T1000 (cell line): ENCODE measurements at regions not wholly inside any gene's neighbourhood (a gene's known extent, or its start where the extent isn't known, plus 50 kb on each side); places are given as distances from the start of the nearest gene placed in this dataset.

Source experiments
- DNase-seq: peaks from one replicate; lab custom pipeline; 2025; ENCODE audit warnings: mixed read lengths; lab: John Stamatoyannopoulos, UW

DNA sequence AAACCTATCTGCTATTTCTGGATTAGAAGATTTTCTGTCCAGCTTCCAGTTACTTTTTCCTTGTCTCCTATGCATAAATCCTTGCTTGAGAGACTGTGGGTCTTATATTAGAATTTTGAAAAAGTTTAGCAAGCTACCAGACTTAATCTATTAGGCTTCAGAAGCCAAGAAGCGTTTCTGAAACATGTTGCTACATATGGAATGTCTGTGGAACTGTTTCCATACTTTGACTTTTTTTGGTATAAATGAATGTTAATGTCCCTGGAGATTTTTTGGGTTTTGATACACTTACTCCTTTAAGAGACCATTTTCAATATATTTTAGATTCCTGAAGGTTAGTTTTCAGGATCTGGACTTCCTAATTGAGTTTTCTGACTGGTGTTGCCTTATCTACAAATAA, 191.4 kb upstream of the SGCD start:
- no peak for DNase-seq

DNA sequence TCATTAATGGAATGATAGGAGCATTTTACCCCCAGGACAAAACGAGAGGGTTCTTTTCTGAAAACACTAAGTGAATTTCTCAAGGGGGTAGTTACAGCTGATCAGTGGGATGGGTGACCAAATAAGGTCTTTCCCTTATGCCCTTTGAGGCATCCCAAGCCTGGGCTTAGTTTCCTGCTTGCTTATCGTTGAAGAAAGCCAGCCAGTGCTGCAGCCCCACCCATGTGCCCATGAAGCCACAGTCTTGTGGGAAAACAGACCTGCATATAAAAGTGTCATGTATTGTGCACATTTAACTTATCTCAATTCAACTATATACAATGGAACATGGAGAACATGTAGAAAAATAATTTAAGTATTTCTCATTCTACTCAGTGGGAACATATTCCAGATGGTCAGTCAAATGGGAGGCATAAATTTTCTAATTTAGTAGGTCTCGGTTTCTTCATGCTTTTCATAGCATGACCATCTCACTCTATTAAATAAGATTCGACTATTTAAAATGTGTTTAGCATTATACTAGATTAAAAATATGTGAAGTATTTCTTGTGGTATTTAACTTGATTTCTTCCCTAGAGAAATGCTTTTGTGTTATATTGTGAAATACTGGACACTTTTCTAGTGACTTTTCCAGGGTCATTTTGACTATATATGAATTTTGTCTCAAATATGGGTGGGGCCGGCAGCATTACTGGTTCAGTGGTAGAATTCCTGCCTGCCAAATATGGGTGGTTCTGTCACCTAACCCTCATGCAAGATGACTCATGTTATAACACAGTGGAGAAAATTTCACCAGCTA, 189.7 kb upstream of the SGCD start:
- no peak for DNase-seq

DNA sequence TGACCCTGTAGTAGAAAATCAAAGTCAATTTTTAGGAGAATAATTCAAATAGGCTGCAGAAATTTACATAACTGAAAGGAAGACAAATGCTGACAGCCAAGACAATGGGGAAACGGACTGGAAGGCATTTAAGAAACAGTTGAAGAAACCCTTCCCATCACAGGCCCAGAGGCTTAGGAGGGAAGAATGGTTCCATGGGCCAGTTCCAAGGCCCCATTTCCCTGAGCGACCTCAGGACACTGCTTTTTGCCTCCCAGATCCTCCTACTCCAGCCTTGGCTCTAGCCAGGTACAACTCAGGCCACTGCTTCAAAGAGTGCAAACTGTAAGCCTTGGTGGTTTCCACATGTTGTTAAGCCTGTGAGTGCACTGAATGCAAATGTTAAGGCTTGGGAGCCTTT, 184.1 kb upstream of the SGCD start:
- DNase-seq, result no peak

DNA sequence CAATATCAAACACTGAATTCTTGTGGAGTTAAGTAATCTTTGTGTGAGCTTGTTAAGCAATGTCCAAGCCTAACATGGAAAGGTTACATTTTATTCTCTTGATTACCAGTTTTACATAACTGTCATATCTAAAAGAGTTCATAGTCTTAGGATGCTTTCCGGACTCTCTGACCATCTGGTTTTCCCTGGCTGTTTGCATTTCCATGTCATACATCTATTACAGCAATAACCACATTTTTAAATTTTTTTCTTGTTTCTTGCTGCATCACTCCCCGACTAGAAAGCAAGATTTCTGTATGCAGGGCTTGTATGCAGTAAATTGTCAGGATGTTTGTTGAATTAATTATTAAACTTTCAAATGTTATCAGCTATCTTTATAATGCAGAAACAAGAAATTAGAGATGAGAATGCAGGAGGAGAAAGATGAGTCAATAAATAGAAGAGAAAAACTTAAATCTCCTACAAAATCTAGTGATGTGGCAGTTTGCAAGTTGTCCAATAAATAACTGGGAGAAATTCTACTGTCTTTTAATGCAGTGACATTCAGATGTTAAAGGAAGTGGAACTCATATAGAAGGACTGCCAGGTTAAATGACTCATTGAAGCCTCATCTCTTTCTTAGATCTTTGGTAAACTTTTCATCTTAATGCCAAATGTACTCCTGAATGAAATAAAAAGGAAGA, 179.6 kb upstream of the SGCD start:
- no peak for DNase-seq

DNA sequence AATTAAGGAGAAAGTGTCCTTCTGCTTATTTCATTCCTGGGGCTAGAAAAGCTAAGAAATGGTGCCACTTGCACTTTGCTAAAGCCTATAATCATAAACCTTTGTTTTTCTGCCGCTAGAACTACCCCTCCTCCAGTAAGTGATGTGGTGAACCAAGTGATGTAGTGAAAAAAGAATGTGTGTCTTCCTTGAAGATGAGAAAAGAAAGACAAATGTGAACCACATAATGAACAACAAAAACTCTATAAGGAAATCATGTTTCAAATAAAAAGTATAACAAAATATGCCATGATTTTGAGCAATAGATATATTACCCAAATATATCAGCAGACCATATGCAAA, 179.0 kb upstream of the SGCD start:
- no peak for DNase-seq

DNA sequence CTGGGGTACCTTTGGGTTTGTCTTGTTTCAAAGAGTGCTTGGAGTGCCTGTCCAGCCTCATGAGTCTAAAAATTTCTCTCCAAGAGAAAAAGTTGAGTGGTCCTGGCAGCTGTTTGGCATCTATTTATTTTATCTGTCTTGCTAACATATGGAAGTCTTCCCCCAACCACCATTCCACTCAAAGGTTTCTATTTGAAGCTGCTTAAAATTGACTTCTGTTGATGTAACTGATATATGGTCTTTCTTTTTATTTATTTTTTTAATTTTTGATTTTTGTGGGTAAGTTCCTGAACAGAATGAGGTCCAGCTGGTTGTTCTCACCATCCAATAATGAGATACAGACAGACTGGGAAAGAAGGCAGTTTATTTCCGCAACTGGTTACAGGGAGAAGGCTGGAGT, 178.7 kb upstream of the SGCD start:
- no peak for DNase-seq

DNA sequence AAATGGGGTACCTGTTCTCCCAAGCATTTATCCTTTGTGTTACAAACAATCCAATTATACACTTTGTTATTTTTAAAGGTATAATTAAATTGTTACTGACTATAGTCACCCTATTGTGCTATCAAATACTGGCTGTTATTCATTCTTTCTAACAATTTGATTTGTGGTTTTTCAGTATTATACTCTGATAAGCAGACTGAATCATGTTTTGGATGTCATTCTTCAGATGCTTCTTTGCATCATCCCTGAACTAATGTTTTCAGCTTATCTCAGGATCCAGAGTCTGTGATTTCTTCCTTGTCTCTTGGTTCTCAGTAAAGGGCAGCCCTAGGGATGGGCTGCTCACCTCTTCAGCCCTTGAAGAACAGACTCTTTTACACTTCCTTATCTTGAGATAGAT, 177.8 kb upstream of the SGCD start:
- DNase-seq, result no peak

DNA sequence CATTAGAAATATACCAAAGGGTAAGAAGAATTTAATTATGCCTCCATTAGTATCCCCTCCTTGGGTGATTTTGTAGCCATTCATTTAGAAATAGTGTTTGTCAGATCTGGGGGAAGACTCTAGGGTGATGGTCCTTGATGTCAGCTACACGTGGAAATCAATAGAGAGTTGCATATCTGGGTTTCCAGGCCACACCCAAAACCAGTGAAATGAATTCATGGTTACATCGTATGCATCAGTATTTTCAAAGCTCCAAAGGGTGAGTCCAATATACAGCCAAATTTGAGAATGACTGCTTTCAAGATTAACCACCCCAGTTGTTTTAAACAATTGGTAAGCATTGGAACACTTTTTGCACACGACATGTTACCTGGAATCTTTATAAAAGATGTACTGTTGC, 173.4 kb upstream of the SGCD start:
- DNase-seq, result no peak

DNA sequence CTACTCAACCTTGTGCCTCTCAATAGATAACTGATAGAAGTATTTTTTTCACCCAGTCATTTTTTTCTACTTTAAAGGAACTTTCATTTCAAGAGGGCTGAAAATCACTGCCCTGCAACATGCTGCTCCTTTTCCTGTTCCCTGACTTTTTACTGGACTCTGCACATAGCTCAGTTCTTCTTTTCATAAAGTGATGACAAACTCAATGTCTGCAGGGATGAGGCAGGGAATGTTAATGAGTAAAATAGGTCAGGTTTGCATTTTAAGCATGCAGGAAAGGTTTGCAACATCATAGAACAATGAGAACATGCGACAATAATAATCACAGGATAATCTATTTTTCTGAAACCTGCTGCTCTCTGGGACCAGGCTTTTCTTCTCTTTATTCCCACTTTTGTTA, 172.2 kb upstream of the SGCD start:
- DNase-seq, result no peak

DNA sequence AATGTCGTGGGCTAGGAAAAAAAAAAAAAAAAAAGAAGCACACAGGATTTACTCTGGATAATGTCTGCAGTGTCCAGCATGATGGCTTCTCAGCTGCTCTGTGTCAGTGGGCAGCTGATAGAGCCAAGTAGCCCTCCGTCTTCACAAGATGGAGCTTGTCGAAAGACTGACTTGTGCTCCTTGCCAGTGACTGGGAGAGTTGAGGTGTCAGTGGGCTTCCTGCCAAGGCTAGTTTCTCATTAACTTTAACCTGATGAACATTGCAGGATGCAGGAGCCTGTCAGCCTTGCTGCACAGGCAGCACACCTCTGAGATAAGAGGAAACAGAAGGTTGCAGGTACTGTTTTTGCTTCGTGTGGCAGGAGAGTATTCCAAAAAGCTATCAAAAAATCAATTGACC, 171.4 kb upstream of the SGCD start:
- no peak for DNase-seq

DNA sequence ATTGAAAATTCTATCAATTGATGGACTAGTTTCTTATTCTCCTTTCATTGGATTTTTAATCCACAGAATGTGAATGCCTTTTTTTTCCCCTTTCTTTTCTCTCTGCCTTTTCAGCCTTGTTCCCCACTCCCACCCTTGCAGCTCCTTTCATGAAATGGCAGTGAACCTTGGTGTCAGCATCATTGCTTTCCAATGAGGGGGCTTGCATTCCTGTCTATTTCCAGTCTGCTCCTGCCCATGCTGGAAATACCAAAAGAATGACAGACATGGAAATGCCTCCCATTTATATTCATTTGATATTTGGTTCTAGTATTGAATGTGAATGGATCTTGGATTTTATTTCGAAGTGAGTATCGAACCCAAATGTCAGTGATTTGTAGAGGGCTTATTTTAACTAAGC, 162.7 kb upstream of the SGCD start:
- no peak for DNase-seq

DNA sequence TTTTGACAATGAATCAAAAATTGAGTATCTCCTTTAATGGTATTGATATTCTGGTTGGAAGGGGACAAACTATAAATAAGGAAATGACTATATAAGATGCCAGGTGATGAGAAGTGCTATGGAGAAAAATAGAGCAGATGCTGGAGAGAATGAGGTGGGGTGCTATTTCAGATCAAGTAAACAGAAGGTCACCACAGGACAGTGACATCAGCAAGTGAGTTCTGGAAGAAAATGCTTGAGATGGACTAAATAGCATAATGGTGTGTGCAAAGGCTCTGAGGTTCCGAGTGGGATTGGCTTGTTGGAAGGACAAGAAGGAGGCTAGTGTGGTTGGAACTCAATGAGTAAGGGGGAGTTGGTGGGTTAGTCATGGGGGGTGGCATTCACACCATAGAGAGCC, 157.5 kb upstream of the SGCD start:
- DNase-seq, result no peak

DNA sequence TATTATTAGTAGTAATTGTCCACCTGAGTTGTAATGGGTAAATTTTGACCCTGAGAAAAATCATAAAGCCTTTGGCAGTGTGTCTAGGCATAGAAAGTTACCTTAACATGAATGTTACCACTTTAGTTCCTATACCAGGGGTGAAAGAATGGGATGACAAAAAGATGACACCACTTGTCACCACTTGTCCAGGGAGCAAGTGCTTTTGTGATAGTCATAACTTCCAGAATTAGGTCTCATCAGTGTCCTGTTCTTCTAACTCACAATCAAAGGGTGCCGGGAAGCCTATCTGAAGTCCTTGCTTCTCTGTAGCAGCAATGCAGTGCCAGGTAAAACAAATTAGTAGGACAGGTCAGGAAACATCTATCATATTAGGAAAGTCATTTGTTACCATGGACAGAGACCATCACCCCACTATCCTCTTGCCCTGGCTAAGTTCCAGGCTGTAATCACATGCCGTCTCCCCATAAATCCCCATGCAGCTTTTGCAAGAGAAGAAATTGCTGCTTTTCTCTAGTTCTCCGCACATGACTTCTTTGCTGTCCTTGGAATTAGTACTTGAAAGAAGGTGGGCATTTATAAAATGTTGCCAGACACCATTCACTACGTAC, 156.5 kb upstream of the SGCD start:
- DNase-seq, result no peak

DNA sequence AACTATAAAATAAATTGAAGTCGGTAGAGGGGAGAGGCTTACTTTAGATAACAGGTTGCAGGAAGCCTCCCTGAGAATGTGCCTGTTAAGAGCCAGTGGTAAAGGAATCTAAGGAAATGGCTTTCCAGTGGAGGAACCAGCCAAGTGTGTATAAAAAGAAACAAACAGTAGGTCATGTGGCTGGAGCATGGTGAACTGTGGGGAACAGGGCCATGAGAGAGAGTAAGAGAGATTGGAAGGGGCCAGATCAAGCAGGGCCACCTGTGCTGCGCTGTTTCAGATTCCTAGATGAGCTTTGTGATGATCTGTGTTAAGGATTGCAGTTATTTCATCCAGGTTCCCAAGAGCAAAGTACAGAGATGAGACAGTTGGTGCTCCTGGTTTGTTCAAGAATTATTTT, 152.7 kb upstream of the SGCD start:
- DNase-seq, result no peak

DNA sequence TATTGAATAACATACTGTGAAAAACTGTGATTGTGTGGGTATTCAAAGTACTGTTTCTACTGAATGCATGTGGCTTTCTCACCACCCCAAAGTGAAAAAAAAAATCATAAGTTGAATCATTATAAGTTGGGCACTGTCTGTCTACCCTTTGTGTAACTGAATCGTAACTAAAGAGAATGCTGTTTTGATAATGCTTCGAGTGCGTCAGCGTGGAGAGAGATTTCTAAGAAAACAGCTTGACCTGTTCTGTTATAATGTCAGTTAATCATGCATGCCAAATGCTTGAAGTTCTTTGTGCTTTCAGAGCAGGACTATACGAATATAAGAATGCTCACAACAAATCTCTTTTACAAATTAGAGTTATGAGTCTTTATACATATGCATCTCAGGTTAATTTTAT, 148.8 kb upstream of the SGCD start:
- DNase-seq, result no peak

DNA sequence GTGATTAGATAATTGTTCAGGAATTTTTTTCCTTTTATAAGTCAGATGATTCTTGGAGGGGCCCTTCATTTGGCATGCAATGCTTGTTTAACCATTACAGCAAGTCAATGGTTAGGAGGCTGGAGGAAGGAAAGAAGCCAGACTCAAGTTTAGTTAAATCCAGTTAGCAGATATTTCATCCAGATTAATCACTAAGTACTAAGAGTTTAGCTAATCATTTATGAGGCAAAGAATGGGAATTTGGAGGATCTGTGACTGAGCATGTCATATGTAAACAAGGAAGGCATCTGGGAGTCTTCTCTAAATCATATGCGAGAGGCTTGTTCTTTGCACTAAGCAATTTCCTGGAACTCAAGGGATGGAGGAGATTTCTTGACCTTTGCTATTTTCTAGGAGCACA, 145.3 kb upstream of the SGCD start:
- no peak for DNase-seq

DNA sequence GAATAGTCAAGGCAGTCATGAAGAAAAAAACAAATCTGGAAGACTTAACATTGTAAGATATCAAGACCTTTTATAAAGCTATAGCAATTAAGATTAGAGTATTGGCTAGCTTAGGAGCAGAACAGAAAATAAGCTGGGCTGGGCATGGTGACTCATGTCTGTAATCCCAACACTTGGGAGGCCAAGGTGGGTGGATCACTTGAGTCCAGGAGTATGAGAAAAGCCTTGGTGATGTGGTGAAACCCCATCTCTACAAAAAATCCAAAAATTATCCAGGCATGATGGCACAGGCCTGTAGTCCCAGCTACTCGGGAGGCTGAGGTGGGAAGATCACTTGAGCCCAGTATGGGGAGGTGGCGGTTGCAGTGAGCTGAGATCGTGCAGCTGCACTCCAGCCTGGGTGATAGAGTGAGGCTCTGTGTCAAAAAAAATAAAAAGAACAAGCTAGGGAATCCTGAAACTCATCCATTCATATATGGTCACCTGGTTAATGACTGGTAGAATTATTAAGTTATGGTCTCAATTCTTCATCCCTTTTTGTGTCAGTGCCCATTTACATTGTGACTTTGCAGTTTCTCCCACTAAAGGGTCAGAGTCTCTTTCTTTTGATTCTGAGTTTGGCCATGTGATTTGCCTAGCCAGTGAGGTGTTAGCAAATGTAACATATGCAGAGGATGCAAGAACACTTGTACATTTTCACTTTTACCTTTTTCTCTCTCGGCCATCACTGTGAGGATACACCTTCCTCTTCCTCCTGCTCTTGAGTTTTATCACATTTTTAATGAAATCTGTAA, 144.6 kb upstream of the SGCD start:
- no peak for DNase-seq

DNA sequence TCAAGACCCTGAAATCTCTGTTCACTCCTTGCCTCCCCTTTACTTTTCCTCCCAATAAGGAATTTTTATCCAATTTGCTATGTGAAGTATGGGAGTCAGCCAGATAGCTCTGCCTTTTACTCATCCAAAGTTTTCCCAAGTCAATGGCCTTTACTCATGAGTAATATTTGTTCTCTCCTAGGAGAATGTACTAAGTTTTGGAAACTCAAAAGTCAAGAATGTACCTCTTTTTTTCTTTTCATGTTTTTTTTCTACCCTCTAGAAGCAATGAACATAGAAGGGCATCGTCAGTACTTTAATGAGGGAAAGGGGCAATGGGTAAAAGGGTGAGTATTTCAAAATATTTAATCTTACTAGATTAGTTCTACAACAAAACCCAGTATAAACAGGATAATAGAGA, 140.2 kb upstream of the SGCD start:
- no peak for DNase-seq

DNA sequence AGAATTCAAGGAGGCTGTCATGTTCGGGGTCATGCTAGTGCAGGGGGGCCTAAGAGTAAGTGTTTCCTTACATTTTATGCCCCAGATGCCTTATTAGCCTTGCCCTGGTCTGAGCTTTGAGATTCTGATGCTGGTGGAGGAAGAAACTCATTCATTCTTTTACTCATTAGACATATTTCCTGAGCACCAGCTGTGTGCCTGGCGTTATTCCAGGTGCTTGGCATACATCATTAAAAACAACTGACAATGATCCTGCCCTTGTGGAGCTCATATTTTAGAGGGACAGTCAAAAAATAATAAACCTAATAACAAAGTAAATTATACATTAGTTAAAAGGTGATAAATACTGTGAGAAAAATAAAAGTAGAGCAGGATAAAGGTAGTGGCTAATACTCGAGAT, 138.9 kb upstream of the SGCD start:
- DNase-seq, result no peak

DNA sequence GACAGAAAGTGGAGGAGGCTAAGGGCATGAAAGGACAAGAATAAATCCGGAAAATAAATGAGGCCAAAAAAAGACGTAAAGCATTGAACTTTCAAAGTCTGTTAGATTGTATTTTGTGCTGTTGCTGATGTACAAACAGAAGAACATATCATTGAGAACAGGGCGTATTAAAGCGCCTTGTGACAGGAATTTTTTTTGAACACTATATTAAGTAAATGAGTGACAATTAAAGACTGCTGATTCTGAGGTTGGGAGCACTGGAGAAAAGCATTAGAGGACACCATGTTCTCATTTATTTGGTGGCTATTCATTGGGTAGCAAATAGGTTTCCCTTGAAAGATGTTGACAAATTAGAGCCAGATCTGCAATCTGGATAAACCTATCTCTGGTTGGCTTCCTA, 137.3 kb upstream of the SGCD start:
- DNase-seq, result no peak

DNA sequence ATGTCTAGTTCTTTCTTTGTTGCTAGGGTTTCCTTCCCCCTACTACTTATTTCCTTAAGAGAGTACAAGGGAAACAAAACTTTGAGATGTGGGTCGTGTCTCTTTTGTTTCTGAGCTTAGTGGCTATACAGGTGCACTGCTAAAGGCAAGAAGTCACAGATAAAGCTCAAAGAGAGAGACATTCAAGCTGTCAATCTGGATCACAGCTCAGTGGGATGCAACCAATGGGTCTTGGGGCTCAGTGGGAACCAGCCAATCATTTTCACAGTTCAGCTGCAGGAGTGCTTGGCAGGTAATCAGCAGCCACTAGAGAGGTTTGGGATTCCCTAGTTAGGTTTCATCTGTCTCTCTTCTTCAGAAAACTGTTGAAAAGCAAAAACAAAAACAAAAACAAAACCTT, 135.4 kb upstream of the SGCD start:
- DNase-seq, result no peak

DNA sequence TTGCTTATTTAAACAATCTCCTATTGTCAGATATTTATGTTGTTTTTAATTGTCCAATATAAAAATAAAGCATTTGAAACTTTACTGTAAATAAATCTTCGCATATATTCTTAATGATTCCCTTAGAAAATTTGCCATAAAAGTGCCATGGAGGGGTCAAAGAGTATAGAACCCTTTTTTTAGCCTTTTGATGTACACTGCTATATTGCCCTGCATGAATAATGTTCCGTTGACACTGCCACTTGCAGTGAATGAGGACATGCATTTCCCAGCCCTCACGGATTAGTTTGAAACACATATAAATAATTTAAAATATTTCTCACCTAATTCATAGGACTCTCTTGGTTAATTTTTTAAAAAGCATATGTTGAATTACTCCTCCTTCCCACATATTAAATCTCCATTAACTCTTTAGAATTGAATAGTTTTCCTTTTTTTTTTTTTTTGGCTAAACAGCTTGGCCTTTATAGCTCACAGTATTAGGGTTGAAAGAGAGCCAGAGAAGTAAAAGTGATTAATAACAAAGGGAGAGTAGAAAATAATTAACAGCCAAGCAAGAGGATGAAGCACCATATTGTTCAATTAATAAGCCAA, 129.8 kb upstream of the SGCD start:
- no peak for DNase-seq
